GM18517 (cell line): ENCODE measurements at regions not wholly inside any gene's neighbourhood (a gene's known extent, or its start where the extent isn't known, plus 50 kb on each side); places are given as distances from the start of the nearest gene placed in this dataset.
"Not testable (repeated sequence)": the region's sequence is repeated elsewhere in the genome, so short reads cannot be mapped to it uniquely, and the experiment has no call there.

Experiments
- ATAC-seq: cut with Tn5 transposase; IDR thresholded peaks from one replicate; pipeline ENCODE4 v1.9.1; 2021; ENCODE audit warnings: mild to moderate bottlenecking, moderate library complexity; ENCODE audit not compliant: unreplicated experiment

DNA sequence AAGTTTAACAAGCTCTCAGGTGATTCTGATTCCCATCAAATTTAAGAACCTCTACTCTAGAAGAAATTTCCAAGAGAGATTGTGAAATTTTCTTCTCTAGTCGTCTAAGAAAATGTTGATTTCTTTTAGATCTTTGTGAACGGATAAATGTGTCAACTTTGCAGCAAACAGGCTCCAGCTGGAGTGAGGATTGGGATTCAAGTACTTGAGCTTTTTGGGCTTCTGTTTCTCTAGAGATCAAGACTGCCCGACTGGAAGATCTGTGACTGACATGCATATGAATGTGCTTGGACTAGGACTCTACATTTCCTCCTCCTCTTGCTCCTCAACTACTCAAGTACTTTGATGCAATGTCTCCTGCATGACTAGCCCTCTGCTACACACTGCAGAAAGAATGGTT, 388.3 kb downstream of the TMEM38B start:
- no peak for ATAC-seq

DNA sequence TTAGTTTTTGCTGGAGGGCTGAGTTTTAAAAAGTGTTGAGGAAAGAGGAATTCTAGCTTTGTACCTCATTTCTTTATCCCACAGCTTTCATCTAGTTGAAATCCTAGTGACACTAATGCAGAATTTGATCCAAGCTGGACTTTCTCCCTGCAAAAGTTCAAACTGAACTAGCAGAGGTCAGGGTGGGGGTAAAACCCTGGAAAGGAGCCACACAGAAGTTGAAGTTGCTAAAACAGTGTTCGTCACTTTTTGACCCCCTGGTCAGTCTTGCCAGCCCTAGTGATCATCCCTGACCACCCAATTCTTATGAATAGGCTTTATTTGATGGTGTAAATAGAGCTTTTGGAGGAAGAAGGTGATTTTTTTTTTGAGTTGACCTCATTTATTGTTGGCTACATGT, 390.4 kb downstream of the TMEM38B start:
- ATAC-seq = no peak

DNA sequence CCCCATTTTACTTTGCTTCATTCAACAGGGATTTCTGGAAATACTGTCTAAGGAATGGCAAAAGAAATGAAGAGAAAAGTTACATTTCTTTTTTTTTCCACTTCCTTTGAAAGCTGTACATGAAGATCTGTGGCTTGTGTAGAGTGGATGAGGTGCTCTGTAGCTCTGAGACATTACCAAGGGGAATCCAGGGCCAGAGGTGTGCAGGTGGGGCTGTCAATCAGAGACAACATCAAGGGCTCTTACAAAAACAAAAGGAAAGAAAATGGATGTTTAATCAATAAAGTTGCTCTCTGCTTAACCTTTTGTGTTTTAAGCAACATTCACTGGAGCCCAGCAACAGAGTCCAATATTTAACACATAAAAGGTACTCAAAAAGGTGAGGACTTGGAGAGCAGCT, 391.1 kb downstream of the TMEM38B start:
- ATAC-seq = no peak

DNA sequence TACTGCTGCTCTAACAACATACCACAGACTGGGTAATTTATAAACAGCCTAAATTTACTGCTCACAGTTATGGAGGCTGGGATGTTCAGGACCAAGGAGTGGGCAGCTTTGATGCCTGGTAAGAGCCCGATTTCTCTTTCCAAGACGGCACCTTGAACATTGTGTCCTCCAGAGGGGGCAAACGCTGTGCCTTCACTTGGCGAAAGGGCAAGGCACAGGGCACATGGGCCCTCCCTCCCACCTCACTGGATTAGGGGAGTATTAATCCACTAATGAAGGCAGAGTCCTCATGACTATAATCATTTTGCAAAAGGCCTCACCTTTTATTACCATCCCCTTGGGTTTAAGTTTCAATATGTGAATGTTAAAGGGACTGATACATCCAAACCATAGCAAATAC, 397.7 kb downstream of the TMEM38B start:
- no peak for ATAC-seq

DNA sequence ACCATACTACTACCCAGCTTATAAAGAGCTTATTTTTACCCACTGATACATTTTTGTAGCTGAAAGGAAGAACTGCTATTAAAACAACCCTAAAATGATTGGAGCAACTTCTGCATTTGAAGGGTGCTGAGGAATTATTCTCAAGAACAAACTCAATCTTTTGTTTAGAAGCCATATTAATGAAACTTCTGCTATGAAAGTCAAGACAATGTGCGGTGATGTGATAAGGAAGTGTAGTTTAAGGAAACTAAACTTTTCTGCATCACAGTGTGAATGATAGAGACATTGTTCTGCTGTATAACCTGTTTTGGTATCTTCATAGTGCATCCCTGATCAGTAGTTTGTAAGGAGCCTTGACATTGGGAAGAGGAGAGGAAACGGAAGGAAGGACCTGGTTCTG, 408.5 kb downstream of the TMEM38B start:
- no peak for ATAC-seq

DNA sequence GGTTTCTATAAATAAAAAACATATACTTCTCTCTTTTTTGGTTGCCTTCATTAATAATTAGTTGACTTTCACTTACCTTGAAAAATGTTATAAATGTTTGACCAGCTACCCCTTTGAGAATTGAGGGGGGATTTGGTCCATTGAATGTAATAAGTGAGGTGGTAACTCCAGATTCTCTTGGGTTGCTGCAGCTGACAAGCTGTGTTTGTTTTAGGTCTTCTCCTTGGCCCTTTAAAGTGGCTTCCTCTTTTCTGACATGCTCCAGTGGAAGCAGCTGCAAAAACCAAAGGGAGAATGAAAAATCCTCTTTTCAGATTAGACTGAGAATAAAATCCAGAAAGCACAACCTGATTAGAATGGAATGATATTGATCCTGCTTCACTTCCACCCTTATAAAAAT, 410.5 kb downstream of the TMEM38B start:
- ATAC-seq = no peak

DNA sequence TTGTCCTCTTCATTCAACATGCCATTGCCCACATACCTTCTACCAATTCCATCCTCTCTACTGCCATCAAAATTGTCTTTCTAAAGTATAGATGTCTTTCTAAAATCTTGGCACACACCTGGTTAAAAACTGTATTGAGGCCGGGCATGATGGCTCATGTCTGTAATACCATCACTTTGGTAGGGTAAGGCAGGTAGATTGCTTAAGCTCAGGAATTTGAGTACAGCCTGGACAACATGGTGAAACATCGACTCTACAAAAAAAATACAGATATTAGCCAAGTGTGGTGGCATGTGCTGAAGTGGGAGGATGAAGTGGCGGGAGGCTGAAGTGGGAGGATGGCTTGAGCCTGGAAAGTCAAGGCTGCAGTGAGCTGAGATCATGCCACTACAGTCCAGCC, 412.1 kb downstream of the TMEM38B start:
- ATAC-seq = no peak

DNA sequence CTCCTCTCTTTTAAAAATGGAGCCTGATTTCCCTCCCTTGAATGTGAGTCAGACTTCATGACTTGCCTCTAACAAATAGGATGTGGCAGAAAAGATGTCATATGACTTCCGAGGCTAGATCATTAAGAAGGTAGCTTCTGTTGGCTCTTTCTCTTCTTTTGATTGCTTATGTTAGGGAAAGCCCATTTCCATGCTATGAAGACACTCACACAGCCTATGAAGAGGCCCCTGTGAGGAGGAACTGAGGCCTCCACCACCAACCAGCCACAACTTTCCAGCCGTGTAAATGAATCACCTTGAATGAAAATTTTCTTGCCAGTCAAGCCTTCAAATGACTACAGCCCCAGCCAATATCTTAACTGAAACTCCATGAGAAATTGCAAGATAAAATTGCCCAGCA, 413.4 kb downstream of the TMEM38B start:
- no peak for ATAC-seq

DNA sequence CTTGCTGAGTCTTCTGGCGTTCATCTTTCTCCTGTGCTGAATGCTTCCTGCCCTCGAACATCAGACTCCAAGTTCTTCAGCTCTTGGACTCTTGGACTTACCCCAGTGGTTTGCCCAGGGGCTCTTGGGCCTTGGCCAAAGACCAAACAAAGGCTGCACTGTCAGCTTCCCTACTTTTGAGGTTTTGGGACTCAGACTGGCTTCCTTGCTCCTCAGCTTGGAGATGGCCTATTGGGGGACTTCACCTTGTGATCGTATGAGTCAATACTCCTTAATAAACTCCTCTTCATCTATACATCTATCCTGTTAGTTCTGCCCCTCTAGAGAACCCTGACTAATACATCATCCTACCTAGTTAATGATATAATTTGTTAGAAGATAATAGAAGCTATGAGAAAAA, 415.4 kb downstream of the TMEM38B start:
- not testable (repeated sequence) for ATAC-seq

DNA sequence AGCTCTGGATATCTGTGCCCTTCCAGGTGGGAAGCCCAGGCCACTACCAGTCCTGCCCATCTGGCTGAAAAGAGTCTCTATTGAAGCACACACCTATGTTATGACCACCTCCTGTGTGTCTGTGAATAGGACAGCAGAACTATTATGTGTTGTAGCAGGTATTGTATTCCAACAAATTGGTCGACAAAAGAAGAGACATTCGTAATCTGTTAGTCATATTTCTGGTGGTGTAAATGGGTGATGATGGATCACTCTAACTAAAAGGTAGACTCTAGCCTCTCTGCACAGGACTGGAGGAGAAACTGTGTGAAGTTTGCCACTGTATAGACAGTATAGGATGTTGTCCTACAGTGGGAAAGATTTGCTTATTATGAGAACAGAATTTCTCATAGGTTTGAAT, 416.1 kb downstream of the TMEM38B start:
- no peak for ATAC-seq

DNA sequence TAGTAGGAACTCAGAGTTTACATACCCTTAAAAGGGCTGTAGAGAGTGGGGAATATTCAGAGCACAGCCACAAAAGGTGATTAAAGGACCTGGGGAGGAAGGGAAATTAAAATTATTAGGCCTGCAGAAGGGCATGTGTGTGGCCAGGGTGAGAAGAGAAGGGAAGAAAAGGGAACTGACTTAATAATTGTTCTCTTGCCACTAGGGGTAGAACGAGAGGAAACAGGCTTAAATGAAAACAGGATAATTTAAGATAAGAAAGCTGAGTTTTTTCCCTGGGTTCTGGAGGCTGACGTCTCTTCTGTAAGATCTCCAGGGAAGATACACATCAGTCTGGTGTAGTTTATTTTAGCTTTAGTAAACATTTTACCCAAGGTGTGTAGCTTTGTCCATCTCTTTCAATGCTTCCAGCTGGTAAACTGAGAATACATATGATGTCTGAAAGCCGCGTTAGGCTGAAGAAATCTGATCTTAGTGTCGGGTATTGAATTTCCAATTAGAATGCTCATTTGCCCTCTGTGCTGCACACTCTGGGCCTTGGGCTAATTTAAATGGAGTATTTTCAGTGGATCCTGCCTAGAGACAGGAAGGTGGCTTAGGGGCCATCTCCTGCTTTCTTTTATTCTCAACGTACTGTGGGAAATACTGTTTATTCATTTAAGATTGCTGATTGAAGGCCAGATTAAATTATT, 416.8 kb downstream of the TMEM38B start:
- no peak for ATAC-seq

DNA sequence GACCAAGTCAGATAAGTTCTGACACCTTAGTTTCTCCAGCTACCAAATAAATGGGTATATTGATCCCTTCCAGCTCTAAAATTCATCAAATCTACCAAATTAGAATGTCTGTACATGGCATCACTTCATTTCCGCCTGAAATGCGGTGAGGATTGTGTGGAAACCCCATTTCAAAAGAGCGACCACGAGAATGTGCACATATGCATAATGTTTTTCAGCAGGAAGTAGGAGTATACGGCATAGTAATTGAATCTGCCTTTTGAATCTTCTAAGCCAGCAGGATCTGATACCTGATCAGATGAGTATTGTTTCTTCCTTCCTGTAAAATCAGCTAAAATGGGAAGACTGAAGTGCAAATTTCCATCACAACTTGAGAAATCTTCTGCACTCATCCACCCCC, 418.6 kb downstream of the TMEM38B start:
- no peak for ATAC-seq

DNA sequence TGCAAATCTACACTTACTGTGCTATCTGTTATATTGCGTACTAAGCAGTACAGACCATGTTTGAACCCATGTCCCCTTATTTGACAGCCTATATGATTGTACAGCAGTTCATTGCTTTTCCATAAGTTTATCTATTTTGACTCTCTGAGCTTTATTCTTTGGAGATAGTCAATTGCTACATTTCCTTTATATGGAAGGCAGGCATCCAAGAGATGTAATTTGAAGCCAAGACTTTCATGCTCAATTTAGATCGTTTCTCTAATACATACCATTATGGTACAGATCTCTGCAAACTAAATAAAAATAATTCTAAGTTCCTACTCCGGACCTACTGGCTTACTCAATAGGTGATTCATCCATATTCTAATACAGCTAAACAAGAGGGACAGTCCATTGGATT, 424.8 kb downstream of the TMEM38B start:
- no peak for ATAC-seq

DNA sequence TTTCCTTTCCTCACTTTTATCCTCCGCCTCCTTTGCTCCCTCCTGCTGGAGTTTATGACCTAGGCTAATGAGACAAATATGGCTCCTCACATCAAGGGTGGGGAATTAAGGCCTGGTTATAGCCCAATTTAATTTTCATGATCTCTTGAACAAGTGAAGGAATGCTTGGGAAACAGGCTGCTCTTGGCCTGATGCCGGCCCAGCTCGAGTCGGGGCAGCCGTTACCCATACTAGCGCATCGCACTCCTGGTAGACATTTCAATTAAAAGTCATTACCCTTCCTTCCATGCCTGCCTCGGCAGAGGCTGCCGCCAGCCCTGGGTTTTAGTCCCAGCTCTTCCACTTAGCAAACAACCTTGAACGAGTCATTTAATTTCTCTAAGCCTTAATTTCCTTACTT, 425.7 kb downstream of the TMEM38B start:
- no peak for ATAC-seq

DNA sequence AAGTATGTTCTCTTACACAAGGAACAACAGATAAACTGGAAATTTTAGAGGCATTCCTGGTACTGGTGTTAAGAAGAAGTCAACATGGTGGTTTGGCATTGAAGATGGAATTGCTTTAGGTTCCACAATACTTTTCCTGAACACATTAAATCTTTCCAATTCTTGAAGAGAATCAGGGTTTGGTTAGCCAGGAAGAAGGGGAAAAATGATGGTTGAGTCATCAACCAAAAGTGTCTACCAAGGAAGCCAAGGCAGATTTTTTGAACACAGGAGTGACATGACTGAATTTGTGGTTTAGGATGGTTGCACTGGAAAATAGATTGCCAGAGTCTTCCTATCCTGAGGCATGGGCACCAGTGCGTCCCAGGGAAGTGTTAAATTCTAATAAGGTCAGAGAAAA, 433.4 kb downstream of the TMEM38B start:
- ATAC-seq = no peak

DNA sequence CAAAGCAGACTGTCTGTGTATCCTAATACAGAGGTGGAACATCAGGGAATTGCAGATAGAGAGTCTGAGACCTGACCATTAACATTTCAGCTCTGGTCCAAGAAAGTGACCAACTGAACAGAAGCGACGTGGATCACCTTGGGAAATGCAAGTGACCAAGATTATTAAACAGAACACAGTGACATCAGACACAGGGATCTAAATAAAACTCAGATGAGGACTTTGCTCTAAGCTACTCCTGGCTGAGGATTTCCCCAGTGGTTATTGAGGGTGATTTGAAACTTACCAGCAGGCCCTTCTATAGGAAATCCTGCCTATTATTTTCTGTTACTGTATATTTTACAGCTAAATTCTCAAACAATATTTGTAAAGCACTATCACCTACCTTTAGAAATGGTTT, 436.0 kb downstream of the TMEM38B start:
- ATAC-seq = no peak

DNA sequence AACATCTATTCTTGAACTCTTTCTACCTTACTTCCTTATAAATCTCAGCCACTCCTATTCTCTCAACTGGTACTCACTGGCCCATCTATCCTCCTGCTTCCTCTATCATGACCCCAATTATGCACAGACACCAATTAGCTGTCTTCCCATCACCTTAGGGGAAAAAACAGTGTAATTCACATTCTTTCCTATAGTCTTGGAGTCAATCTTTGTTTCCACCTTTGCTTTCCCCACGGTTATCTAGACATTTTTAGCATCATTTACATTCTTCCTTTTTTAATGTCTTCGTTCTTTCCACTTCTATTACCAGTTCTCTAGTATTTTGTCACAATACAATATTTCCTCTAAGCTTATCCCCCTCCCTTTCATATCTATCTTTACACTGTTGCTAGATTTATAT, 449.4 kb downstream of the TMEM38B start:
- no peak for ATAC-seq

DNA sequence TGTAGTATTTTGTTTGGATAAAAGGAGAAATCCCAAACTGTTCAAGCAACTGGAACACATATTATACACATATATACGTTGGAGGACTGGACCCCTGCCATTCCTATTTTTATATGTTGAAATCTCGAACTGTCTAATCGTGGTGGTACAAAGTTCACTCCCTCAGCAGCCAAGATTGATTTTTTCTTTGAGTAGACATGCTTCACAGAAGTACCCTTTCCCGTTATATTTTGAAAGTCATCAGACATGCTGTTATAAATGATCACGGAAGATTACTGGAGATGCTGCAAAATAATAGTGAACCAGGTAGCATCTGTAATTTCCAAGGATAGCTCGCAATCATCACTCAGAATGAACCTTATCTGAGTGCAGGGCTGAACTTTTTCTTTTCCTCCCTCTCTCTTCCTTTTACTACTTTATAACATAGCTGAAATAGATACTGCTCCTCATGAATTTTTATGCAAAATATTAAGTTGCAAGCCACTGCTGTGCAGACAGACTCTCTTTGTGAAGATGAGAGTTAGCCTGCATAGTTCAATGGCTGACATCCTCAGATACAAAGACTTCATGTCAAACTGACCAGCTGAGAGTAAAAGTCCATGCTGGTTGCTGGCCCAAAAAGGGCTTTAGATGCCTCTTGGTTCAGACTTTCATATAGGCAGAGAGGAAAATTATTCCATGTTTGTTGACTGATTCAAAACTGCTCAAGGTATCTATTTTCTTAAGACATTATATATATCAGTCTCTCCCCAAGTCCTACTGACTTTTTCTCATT, 451.9 kb downstream of the TMEM38B start:
- no peak for ATAC-seq

DNA sequence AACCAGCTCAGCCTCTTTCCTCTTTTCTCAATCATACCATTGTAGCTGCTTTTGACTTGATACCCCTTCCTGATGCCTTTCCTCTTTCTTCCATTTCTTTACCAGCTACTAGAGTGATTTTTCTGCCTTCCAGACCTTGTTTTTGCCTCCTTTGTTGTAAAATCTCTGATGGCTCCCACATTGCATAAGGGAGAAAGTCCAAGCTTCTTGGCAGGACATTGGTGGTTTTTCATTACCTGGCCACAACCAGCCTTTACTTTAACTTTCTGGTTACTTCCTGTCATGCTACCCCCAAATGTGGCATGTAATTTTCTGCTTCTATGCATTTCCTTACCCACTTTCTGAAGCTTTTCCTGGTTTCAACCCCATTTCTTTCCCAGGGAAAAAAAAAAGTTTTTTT, 452.5 kb downstream of the TMEM38B start:
- ATAC-seq = no peak

DNA sequence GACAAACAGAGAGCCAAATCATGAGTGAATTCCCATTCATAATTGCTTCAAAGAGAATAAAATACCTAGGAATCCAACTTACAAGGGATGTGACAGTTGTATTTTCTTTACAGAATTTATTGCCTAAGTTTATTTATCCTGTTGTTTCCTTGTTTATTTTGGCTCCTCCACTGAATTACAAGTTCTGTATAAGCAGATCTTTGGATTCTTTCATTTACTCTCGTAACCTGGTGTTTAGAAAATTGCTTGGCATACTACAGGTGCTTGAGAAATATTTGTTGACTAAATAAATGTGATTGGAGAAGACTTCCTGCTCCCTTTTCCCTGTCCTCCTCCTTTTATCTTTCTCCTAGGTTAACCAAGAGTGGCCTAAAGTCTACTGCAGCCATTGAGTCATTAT, 455.6 kb downstream of the TMEM38B start:
- no peak for ATAC-seq

DNA sequence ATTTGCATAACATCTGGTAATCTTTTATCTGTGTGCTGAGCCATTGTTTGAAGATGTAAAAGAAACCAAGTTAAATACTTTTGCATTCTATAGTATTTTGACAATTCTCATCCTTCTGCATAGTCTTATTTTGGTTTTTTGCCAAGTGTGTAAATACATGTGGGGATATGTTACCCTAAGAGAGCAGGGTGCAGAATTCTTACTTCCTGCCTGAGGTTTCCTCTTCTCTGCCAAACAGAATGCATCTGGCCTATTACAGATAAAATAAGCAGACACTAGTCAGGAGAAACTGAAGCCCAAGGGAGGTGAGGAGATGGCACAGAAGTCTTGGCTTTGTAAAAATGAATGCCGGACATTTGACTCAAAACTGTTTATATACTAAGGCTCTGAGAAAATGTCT, 462.1 kb downstream of the TMEM38B start:
- ATAC-seq = no peak

DNA sequence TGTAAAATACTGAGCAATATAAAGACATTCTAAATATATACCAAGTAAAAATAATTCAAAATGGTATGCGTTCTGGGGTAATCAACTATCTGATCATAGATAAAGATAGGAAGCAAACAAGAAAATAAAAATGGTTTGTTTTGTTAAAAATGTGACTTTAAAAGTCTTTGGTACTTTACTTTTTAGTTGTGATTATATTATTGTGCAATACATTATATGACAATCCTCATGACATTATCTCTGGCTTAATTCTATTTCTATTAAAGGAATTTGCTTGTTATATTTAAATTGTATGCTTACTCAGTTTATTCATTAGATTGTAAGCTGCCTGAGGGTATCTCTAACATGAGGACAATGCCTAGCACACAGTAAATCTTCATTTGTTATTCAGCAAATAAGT, 477.9 kb downstream of the TMEM38B start:
- ATAC-seq = no peak

DNA sequence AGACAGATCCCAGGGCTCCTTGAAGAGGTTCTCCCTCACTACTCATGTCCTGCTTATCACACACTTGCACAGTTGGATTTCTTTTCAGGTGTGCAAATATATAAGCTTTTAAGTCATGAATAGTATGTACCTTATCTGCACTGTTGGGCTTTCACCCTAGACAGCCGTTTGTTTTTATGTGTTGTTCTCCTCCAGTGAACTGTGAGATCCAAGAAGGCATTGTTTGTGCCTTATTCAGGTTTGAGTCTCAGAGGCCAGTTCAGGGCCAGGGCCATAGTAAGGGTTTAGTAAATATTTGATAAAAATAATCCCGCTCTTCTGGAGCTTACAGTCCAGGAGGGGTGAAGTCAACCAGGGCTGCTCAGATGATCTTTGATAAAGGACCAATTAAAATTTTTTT, 480.0 kb downstream of the TMEM38B start:
- ATAC-seq = no peak
